ENCODE measurements at regions not wholly inside any gene's neighbourhood (a gene's known extent, or its start where the extent isn't known, plus 50 kb on each side); places are given as distances from the start of the nearest gene placed in this dataset.
A peak's percentile ranks its signal among the peaks of the same experiment; 100 is the strongest.

GRCh38 chr22:46066691-46067090, 83.6 kb upstream of the PPARA start:
- TF ChIP-seq RCOR1 (IDR thresholded peaks at IDR 0.05; ENCODE audit: insufficient replicate concordance, low read length) (no peak), MAZ (IDR thresholded peaks at IDR 0.05; ENCODE audit: borderline replicate concordance, low read depth, low read length) (no peak), RAD21 (IDR thresholded peaks at IDR 0.05; ENCODE audit: low read length) (no peak), SMC3 (IDR thresholded peaks at IDR 0.05; ENCODE audit: low read depth, low read length) (no peak), NFE2L2 (IDR thresholded peaks at IDR 0.05; ENCODE audit: low read depth, low read length) (no peak), MXI1 (IDR thresholded peaks at IDR 0.05; ENCODE audit: borderline replicate concordance, low read depth, low read length) (no peak), BHLHE40 (IDR thresholded peaks at IDR 0.05; ENCODE audit: low read depth, low read length) (no peak), RFX5 (IDR thresholded peaks at IDR 0.05; ENCODE audit: low read depth, low read length) (no peak), POLR2A (IDR thresholded peaks at IDR 0.05; ENCODE audit: low read depth, low read length) (no peak), FOS (IDR thresholded peaks at IDR 0.05; ENCODE audit: low read depth, low read length) (no peak), ELK1 (IDR thresholded peaks at IDR 0.05; ENCODE audit: borderline replicate concordance, low read depth, low read length) (no peak)
- TF ChIP-seq, protein P1, sequence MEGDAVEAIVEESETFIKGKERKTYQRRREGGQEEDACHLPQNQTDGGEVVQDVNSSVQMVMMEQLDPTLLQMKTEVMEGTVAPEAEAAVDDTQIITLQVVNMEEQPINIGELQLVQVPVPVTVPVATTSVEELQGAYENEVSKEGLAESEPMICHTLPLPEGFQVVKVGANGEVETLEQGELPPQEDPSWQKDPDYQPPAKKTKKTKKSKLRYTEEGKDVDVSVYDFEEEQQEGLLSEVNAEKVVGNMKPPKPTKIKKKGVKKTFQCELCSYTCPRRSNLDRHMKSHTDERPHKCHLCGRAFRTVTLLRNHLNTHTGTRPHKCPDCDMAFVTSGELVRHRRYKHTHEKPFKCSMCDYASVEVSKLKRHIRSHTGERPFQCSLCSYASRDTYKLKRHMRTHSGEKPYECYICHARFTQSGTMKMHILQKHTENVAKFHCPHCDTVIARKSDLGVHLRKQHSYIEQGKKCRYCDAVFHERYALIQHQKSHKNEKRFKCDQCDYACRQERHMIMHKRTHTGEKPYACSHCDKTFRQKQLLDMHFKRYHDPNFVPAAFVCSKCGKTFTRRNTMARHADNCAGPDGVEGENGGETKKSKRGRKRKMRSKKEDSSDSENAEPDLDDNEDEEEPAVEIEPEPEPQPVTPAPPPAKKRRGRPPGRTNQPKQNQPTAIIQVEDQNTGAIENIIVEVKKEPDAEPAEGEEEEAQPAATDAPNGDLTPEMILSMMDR (conservative IDR thresholded peaks at IDR 0.05; ENCODE audit: low read depth, low read length), result no peak
- TF ChIP-seq, protein P2, sequence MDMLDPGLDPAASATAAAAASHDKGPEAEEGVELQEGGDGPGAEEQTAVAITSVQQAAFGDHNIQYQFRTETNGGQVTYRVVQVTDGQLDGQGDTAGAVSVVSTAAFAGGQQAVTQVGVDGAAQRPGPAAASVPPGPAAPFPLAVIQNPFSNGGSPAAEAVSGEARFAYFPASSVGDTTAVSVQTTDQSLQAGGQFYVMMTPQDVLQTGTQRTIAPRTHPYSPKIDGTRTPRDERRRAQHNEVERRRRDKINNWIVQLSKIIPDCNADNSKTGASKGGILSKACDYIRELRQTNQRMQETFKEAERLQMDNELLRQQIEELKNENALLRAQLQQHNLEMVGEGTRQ (IDR thresholded peaks at IDR 0.05; ENCODE audit: low read depth, low read length), result no peak
- Histone ChIP-seq H3K4me3 (ENCODE audit: insufficient read depth, low read depth, low read length) (no peak overlapping the region), H2BK120ac (ENCODE audit: low read depth, low read length) (0 out of 2 replicates have a peak overlapping the region, but pooled peaks have one; percentile 28), H2AK9ac (replicated peaks; ENCODE audit: low read depth, low read length, poor library complexity) (no peak overlapping the region), H3K18ac (ENCODE audit: low read depth, low read length) (no peak overlapping the region), H3K14ac (replicated peaks; ENCODE audit: low read depth, low read length) (peak overlapping the region; percentile 73; the same call in 1 of the 2 replicates), H3K27ac (ENCODE audit: insufficient read depth, low read length) (peak overlapping the region; percentile 31; the same call in 1 of the 2 replicates), H4K8ac (ENCODE audit: low read depth in 2 of 2, low read length in 2 of 2) (peak overlapping the region in 1 of 2 experiments; percentile 30; a peak in 2 of 4 replicates), H2BK15ac (ENCODE audit: low read depth, low read length) (no peak overlapping the region), H3K9ac (ENCODE audit: low read depth, low read length) (no peak overlapping the region), H2AK5ac (ENCODE audit: low read depth, low read length) (peak overlapping the region; percentile 84; the same call in 1 of the 2 replicates), H4K91ac (ENCODE audit: insufficient read depth, low read depth, low read length) (no peak overlapping the region; the same call in 1 of the 2 replicates), H3K27me3 (ENCODE audit: control insufficient read depth, insufficient read depth, low read length) (no peaks in the 10 kb centered on the region), H3K4me1 (ENCODE audit: control insufficient read depth, insufficient read depth, low read length) (peaks cover 11% of the 10 kb centered on the region), H3K23ac (ENCODE audit: low read depth, low read length) (peak overlapping the region; percentile 73; the same call in 1 of the 2 replicates), H2BK20ac (ENCODE audit: low read depth, low read length) (no peak overlapping the region; the same call in 1 of the 2 replicates), H3K79me1 (ENCODE audit: low read depth in 1 of 2, low read length in 2 of 2) (peaks cover 17 to 64% of the 10 kb centered on the region in 2 experiments), H3K9me1 (ENCODE audit: insufficient read depth, low read length) (peaks cover 3% of the 10 kb centered on the region), H2BK5ac (ENCODE audit: low read depth, low read length, poor library complexity, severe bottlenecking) (no peak overlapping the region), H3K36me3 (ENCODE audit: control insufficient read depth, insufficient read depth, low read length) (peaks cover 3% of the 10 kb centered on the region; the same call in 1 of the 2 replicates), H3K4me2 (ENCODE audit: low read depth, low read length) (0 out of 2 replicates have a peak overlapping the region, but pooled peaks have one; percentile 41), H4K20me1 (ENCODE audit: insufficient read depth, low read length) (no peaks in the 10 kb centered on the region), H3K56ac (ENCODE audit: extremely low read depth, insufficient read depth, low read length) (no peak overlapping the region), H4K5ac (ENCODE audit: low read depth, low read length) (peak overlapping the region; percentile 50; the same call in 1 of the 2 replicates), H2AFZ (replicated peaks; ENCODE audit: low read length, poor library complexity) (peak overlapping the region; percentile 19), H3K4ac (ENCODE audit: low read depth, low read length) (peak overlapping the region; percentile 69), H3K9me3 (ENCODE audit: control insufficient read depth, insufficient read depth, low read length) (no peaks in the 10 kb centered on the region)
- ChIA-PET POLR2A (ENCODE audit: unreplicated experiment) (no interaction called here), CTCF (no interaction called here)
- no peak for ATAC-seq (ENCODE audit: low read depth)
- DNase-seq, result no peak
- intact Hi-C loops (cut with micrococcal nuclease), result no loop called here
- in situ Hi-C loops (cut with MboI; ENCODE audit: low sequenced_read_pairs), result no loop called here
- 94% methylated on average over 9 of the region's 11 CpGs; no CpG with 5 or more reads in 1 of the 2 experiments for WGBS, 2 experiments (ENCODE audit: extremely low coverage in 2 of 2, insufficient read length in 1 of 2)
- dilution Hi-C loops (cut with HindIII; ENCODE audit: low sequenced_read_pairs, unreplicated experiment), result no loop called here
- no TSS peak for BruUV-seq (replicated peaks)

All from IMR-90 (cell line).